ENCODE measurements at regions not wholly inside any gene's neighbourhood (a gene's known extent, or its start where the extent isn't known, plus 50 kb on each side); places are given as distances from the start of the nearest gene placed in this dataset.
"Not testable (repeated sequence)": the region's sequence is repeated elsewhere in the genome, so short reads cannot be mapped to it uniquely, and the experiment has no call there.

DNA sequence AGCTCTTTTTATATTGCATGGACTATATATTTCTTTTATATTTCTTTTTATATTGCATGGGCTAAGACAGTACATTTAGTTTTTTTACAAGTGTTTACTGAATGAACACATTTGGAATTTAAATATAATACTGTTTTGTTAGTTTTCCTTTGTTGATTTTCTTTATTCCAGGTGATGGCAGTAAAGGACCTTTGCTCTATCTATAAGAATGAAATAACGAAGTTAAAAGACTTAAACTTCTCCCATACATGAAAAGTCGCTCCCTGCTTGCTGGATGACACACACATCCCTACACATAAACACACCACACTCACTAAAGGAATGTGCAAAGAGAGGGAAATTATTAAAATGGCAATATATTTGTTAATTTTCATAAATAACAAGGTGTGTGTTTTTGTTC is 102.5 kb upstream of the ANXA10 start:
- DNase-seq (ENCODE audit: low spot score), result no peak
- intact Hi-C loops (cut with DNase I), result no loop called here

DNA sequence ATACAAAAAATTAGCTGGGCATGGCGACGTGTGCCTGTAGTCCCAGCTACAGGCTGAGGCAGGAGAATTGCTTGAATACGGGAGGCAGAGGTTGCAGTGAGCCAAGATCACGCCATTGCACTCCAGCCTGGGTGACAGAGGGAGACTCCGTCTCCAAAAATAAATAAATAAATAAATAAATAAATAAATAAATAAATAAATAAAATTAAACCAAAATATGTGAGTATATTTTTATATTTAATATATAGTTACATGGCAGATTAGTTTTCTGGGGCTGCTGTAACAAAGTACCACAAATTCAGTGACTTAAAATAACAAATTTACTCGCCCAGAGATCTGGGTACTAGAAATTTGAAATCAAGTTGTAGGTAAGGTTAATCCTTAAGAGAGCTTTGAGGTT is 84.2 kb upstream of the ANXA10 start:
- intact Hi-C loops (cut with DNase I), result not testable (repeated sequence)

DNA sequence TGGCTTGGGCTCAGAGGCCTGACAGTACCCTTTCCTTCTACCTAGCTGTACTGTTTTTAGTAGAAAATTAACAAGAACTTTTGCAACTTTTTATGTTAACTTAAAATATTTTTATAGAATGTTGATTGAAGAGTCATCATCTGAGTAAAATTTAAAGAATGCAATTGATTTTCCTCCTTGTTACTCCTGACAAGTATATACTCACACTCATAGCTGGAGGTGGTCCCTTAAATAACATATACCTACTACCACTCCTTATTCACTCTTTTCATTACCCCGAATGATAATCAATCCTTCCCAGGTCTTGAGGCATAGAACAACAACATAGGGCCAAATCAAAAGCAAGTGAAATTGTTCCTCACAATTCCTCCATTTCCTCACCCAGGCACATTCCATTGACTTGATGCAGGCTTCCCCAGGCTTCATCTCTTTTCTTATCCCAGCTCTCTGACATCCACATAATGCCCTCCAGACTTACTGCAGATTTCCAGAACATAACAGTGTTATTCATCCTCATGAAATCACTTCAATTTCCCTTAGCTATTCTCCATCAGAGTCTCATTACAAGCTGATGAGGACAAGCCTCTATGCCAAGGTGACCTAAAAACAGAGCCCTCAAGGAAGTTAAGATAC is 73.2 kb upstream of the ANXA10 start:
- no peak for DNase-seq (ENCODE audit: low spot score)
- intact Hi-C loops (cut with DNase I), result no loop called here

More for the DNA sequence above, 84.2 kb upstream of the ANXA10 start:
- not testable (repeated sequence) for DNase-seq (ENCODE audit: low spot score)

DNA sequence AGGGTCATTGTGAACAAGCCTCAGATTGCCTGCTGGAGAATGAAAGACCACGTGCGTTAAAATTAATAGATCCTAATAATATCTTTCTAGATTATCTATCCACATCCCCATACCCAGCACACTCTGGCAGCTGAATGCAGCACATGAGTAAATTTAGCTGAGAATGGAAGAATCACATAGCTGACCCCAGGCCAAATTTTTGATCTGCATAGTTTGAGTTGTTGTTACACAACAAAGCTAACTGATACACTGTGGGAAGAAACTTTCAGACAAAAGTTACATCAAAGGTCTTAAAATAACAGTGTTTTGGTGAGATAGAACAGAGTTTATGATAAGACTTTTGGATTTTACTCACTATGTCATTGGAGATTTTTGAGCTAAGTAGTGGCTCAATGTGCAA is 72.4 kb upstream of the ANXA10 start:
- intact Hi-C loops (cut with DNase I), result no loop called here
- DNase-seq (ENCODE audit: low spot score), result no peak

DNA sequence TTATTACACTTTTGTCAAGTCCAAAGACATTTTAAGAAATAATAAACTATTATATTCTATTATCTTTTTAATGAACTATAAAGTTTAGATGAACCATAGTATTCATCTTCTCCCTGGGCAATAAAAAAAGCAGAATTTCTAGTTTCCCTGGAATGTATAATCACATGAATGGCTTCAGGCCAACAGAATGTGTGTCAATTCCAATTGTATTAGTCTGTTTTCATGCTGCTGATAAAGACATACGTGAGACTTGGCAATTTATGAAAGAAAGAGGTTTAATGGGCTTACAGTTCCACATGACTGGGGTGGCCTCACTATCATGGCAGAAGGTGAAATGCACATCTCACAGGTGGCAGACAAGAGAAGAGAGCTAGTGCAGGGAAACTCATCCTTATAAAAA is 70.7 kb upstream of the ANXA10 start:
- DNase-seq (ENCODE audit: low spot score), result no peak
- intact Hi-C loops (cut with DNase I), result no loop called here

DNA sequence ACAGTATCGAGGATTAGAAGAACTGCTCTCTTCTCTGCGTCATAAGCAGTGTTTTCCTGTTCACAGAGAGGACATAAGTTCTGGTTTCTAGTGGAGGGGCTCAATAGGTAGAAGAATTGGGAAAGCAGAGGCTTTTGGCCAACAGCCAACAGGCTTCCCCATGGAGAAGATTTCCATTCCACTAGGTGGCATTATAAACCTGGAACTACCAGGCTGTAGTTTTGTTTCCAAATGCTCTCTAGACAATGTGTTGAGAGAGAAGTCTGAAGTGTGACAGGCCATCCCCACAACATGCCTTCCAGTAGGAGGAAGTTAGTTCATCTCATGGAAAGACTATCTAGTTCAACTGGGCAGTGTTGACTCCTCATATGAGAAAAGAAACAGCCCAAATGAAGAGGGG is 63.8 kb upstream of the ANXA10 start:
- DNase-seq (ENCODE audit: low spot score), result no peak
- intact Hi-C loops (cut with DNase I), result no loop called here

DNA sequence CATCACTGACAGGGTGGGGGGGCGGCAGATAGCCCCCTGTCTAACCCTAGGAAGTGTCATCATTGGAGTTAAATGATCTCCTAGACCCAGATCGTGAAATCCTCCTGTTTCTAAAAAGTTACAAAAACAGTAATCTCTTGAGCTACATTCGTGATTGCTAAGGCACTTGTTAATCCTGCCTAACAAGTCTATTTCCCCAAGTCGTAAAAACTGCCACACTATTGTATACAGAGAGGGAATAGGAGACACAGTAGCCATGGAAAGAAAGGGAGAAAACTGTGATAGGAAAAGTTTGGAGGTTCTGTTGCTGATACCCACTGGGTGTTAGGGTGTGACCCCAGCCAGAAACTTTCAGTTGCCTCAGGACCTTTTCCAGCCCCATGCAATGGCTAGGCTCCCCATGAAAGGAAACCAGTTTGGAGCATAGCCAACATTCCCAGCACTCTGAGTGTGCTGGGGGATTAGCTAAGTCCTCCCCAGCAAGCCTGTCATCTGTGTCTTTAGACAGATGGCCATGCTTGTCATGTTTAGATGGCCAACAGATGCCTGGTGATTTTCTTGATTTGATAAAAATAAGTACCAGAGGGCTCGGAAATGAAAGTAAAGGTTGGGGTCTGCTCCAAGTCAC is 63.3 kb upstream of the ANXA10 start:
- DNase-seq (ENCODE audit: low spot score), result no peak
- intact Hi-C loops (cut with DNase I), result no loop called here

DNA sequence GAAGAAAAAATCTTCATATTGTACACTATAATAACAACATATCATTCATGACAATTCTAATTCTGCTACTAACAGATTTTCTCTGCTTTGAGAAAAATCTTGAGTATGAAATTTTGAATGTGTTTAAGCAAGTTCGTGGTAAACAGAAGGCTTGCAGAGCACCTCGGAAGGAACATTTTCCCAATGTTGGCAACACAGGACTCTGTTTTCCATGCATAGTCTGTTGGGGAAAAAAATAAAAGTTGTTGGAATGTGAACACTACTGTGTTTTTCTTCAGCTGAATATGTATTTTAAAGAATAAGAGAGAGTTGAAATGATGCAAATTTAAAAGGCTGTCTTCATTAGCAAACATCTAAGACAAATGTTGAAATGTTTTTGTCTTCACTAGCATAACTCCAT is 54.7 kb upstream of the ANXA10 start:
- no peak for DNase-seq (ENCODE audit: low spot score)
- intact Hi-C loops (cut with DNase I), result no loop called here

DNA sequence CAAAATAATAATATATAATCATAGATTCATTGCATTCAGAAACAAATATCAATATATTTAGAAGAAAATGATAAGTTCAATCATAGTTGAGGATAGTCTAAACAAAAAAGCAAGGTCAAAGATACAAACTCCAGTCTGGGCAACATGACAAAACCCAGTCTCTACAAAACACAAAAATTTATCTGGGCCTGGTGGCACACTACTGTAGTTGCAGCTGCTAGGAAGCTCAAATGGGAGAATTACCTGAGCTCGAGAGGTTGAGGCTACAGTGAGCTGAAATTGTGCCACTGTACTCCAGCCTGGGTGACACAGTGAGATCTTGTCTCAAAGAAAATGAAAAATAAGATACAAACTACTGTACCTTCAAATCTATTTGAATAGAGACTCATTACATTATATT is 52.7 kb upstream of the ANXA10 start:
- DNase-seq (ENCODE audit: low spot score), result no peak
- intact Hi-C loops (cut with DNase I), result no loop called here
